GM23338 (cell line): ENCODE measurements at regions not wholly inside any gene's neighbourhood (a gene's known extent, or its start where the extent isn't known, plus 50 kb on each side); places are given as distances from the start of the nearest gene placed in this dataset.

ENCODE experiments used
- ATAC-seq: fragments of 200-7000 bp; cut with Tn5 transposase; 3 replicates; pipeline ENCODE4 v1.9.1; 2020
- DNase-seq: peaks from one replicate; pipeline ENCODE4 v3.0.0-alpha.2; 2015; ENCODE audit warnings: low spot score
- H2AFZ ChIP-seq: fragments of 200-600 bp; sonication (generic); 2 replicates; pipeline ENCODE4 v1.8.0; 2016; ENCODE audit warnings: antibody characterized with exemption, mild to moderate bottlenecking, moderate library complexity
- H3F3A ChIP-seq: fragments of 200-600 bp; sonication (generic); replicated peaks from 2 replicates; pipeline ENCODE4 v1.8.0; 2017; ENCODE audit warnings: antibody characterized with exemption, mixed run types, low read depth
- H3K27ac ChIP-seq: fragments of 200-600 bp; sonication (generic); 2 replicates; pipeline ENCODE4 v1.6.1; 2016; ENCODE audit warnings: low read depth
- H3K27me3 ChIP-seq: fragments of 200-600 bp; sonication (generic); 2 replicates; pipeline ENCODE4 v1.8.0; 2016; ENCODE audit warnings: mild to moderate bottlenecking, mixed run types, moderate library complexity; ENCODE audit not compliant: insufficient read depth
- H3K36me3 ChIP-seq: fragments of 200-600 bp; sonication (generic); 2 replicates; pipeline ENCODE4 v1.8.0; 2016; ENCODE audit warnings: mild to moderate bottlenecking; ENCODE audit not compliant: insufficient read depth
- H3K4me1 ChIP-seq: fragments of 200-600 bp; sonication (generic); 2 replicates; pipeline ENCODE4 v1.8.0; 2016; ENCODE audit warnings: mild to moderate bottlenecking, moderate library complexity; ENCODE audit not compliant: insufficient read depth
- H3K4me2 ChIP-seq: fragments of 200-600 bp; sonication (generic); 2 replicates; pipeline ENCODE4 v1.7.1; 2017; ENCODE audit warnings: mixed run types
- H3K4me3 ChIP-seq: fragments of 200-600 bp; sonication (generic); 2 replicates; pipeline ENCODE4 v1.6.1; 2016; ENCODE audit warnings: mixed run types
- H3K79me2 ChIP-seq: fragments of 200-600 bp; sonication (generic); replicated peaks from 2 replicates; pipeline ENCODE4 v1.8.0; 2017; ENCODE audit warnings: mild to moderate bottlenecking; ENCODE audit not compliant: insufficient read depth
- H3K9me2 ChIP-seq: fragments of 200-600 bp; sonication (generic); 2 replicates; pipeline ENCODE4 v1.8.0; 2017; ENCODE audit not compliant: insufficient read depth
- H4K20me1 ChIP-seq: fragments of 200-600 bp; sonication (generic); replicated peaks from 2 replicates; pipeline ENCODE4 v1.8.0; 2017; ENCODE audit warnings: mild to moderate bottlenecking; ENCODE audit not compliant: insufficient read depth
- H3K27ac Mint-ChIP-seq: 2 replicates; pipeline ENCODE4 v1.8.0; 2020; ENCODE audit warnings: inconsistent platforms, mild to moderate bottlenecking, moderate library complexity, mixed read lengths
- H3K27me3 Mint-ChIP-seq: 3 replicates; pipeline ENCODE4 v1.8.0; 2022; ENCODE audit warnings: low read depth, mild to moderate bottlenecking, moderate library complexity, mixed read lengths, inconsistent platforms; ENCODE audit not compliant: insufficient read depth, poor library complexity
- H3K36me3 Mint-ChIP-seq: 3 replicates; pipeline ENCODE4 v1.8.0; 2021; ENCODE audit warnings: low read depth, mild to moderate bottlenecking, inconsistent platforms, moderate library complexity, mixed read lengths
- H3K4me1 Mint-ChIP-seq: 3 replicates; pipeline ENCODE4 v1.8.0; 2020; ENCODE audit warnings: mild to moderate bottlenecking, inconsistent platforms, mixed read lengths
- H3K4me3 Mint-ChIP-seq: 3 replicates; pipeline ENCODE4 v1.8.0; 2021; ENCODE audit warnings: moderate library complexity, mild to moderate bottlenecking, inconsistent platforms, mixed read lengths
- H3K9me3 Mint-ChIP-seq: 3 replicates; pipeline ENCODE4 v1.8.0; 2020; ENCODE audit warnings: moderate library complexity, mild to moderate bottlenecking, inconsistent platforms, mixed read lengths
- CREB1 ChIP-seq: fragments of 250-450 bp; sonication (Bioruptor Pico); IDR thresholded peaks from 2 replicates; pipeline ENCODE4 v1.5.0; 2020; ENCODE audit warnings: low read depth, mild to moderate bottlenecking, moderate library complexity
- CTCF ChIP-seq, 2 experiments: fragments of 200-600 bp in 1 of 2; sonication (generic) in 1 of 2; conservative IDR thresholded peaks; 2 replicates each; pipeline versions ENCODE4 v1.5.1 to v1.6.1; 2016 to 2017; ENCODE audit warnings: antibody characterized with exemption in 2 of 2, low read depth in 2 of 2, mild to moderate bottlenecking in 2 of 2, moderate library complexity in 1 of 2
- ETS1 ChIP-seq: IDR thresholded peaks from 2 replicates; pipeline ENCODE4 v1.6.1; 2016; ENCODE audit warnings: antibody characterized with exemption
- EZH2 ChIP-seq: fragments of 200-600 bp; sonication (generic); IDR thresholded peaks from one replicate; pipeline ENCODE4 v1.8.0; 2017; ENCODE audit warnings: antibody characterized with exemption, mild to moderate bottlenecking, low read depth; ENCODE audit not compliant: unreplicated experiment
- EZH2phosphoT487 ChIP-seq: fragments of 200-600 bp; sonication (generic); IDR thresholded peaks from one replicate; pipeline ENCODE4 v1.8.1; 2018; ENCODE audit warnings: antibody characterized with exemption; ENCODE audit not compliant: unreplicated experiment
- JUNB ChIP-seq: IDR thresholded peaks from one replicate; pipeline ENCODE4 v1.6.1; 2016; ENCODE audit warnings: antibody characterized with exemption; ENCODE audit not compliant: unreplicated experiment
- STAT1 ChIP-seq: IDR thresholded peaks from one replicate; pipeline ENCODE4 v1.6.1; 2016; ENCODE audit warnings: antibody characterized with exemption; ENCODE audit not compliant: unreplicated experiment
- ZNF114 ChIP-seq: fragments of 250-450 bp; sonication (Bioruptor Pico); IDR thresholded peaks from 2 replicates; pipeline ENCODE4 v1.5.0; 2020; ENCODE audit warnings: mild to moderate bottlenecking, moderate library complexity
- ZNF331 ChIP-seq: fragments of 250-450 bp; sonication (Bioruptor Pico); IDR thresholded peaks from 2 replicates; pipeline ENCODE4 v1.5.0; 2020; ENCODE audit warnings: low read depth, mild to moderate bottlenecking, moderate library complexity
- TF ChIP-seq, protein P1 (sequence below): IDR thresholded peaks from one replicate; pipeline ENCODE4 v1.6.1; 2018; ENCODE audit warnings: antibody characterized with exemption; ENCODE audit not compliant: unreplicated experiment
- TF ChIP-seq, protein P2 (sequence below): fragments of 250-450 bp; sonication (Bioruptor Pico); IDR thresholded peaks from 2 replicates; pipeline ENCODE4 v1.5.0; 2020; ENCODE audit warnings: mild to moderate bottlenecking, moderate library complexity

GRCh38 chr7:109637428-109637990 is 1067.8 kb downstream of the DNAJB9 start (continued):
- TF ChIP-seq, protein P1, sequence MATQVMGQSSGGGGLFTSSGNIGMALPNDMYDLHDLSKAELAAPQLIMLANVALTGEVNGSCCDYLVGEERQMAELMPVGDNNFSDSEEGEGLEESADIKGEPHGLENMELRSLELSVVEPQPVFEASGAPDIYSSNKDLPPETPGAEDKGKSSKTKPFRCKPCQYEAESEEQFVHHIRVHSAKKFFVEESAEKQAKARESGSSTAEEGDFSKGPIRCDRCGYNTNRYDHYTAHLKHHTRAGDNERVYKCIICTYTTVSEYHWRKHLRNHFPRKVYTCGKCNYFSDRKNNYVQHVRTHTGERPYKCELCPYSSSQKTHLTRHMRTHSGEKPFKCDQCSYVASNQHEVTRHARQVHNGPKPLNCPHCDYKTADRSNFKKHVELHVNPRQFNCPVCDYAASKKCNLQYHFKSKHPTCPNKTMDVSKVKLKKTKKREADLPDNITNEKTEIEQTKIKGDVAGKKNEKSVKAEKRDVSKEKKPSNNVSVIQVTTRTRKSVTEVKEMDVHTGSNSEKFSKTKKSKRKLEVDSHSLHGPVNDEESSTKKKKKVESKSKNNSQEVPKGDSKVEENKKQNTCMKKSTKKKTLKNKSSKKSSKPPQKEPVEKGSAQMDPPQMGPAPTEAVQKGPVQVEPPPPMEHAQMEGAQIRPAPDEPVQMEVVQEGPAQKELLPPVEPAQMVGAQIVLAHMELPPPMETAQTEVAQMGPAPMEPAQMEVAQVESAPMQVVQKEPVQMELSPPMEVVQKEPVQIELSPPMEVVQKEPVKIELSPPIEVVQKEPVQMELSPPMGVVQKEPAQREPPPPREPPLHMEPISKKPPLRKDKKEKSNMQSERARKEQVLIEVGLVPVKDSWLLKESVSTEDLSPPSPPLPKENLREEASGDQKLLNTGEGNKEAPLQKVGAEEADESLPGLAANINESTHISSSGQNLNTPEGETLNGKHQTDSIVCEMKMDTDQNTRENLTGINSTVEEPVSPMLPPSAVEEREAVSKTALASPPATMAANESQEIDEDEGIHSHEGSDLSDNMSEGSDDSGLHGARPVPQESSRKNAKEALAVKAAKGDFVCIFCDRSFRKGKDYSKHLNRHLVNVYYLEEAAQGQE = no peak
- TF ChIP-seq ETS1 (no peak), JUNB (no peak), STAT1 (no peak), CREB1 (CRISPR knock-in tag) (no peak), ZNF114 (CRISPR knock-in tag) (no peak), CTCF (conservative IDR thresholded peaks at IDR 0.05; ENCODE audit: low read depth in 2 of 2) (no peak), EZH2phosphoT487 (no peak), ZNF331 (no peak), EZH2 (no peak)

- Mint-ChIP-seq H3K4me3 (no peak overlapping the region), H3K4me1 (peaks cover 11% of the 10 kb centered on the region), H3K27me3 (no peaks in the 10 kb centered on the region), H3K27ac (no peak overlapping the region), H3K36me3 (no peaks in the 10 kb centered on the region), H3K9me3 (no peaks in the 10 kb centered on the region; the same call in 2 of the 3 replicates)
- Histone ChIP-seq H3K4me1 (peaks cover 3% of the 10 kb centered on the region), H3K4me2 (no peak overlapping the region), H3K4me3 (no peak overlapping the region), H2AFZ (peak overlapping the region; percentile 57; the same call in 1 of the 2 replicates), H3K27me3 (no peaks in the 10 kb centered on the region), H4K20me1 (no peaks in the 10 kb centered on the region), H3K36me3 (no peaks in the 10 kb centered on the region; the same call in 1 of the 2 replicates), H3F3A (no peaks in the 10 kb centered on the region), H3K79me2 (no peaks in the 10 kb centered on the region), H3K27ac (no peak overlapping the region), H3K9me2 (peaks cover 10% of the 10 kb centered on the region)
- no peak for ATAC-seq
- DNase-seq = no peak
- no peak for TF ChIP-seq ZNF331
- TF ChIP-seq ETS1 = no peak
- no peak for TF ChIP-seq EZH2
- TF ChIP-seq STAT1 = no peak
- TF ChIP-seq, protein P2, sequence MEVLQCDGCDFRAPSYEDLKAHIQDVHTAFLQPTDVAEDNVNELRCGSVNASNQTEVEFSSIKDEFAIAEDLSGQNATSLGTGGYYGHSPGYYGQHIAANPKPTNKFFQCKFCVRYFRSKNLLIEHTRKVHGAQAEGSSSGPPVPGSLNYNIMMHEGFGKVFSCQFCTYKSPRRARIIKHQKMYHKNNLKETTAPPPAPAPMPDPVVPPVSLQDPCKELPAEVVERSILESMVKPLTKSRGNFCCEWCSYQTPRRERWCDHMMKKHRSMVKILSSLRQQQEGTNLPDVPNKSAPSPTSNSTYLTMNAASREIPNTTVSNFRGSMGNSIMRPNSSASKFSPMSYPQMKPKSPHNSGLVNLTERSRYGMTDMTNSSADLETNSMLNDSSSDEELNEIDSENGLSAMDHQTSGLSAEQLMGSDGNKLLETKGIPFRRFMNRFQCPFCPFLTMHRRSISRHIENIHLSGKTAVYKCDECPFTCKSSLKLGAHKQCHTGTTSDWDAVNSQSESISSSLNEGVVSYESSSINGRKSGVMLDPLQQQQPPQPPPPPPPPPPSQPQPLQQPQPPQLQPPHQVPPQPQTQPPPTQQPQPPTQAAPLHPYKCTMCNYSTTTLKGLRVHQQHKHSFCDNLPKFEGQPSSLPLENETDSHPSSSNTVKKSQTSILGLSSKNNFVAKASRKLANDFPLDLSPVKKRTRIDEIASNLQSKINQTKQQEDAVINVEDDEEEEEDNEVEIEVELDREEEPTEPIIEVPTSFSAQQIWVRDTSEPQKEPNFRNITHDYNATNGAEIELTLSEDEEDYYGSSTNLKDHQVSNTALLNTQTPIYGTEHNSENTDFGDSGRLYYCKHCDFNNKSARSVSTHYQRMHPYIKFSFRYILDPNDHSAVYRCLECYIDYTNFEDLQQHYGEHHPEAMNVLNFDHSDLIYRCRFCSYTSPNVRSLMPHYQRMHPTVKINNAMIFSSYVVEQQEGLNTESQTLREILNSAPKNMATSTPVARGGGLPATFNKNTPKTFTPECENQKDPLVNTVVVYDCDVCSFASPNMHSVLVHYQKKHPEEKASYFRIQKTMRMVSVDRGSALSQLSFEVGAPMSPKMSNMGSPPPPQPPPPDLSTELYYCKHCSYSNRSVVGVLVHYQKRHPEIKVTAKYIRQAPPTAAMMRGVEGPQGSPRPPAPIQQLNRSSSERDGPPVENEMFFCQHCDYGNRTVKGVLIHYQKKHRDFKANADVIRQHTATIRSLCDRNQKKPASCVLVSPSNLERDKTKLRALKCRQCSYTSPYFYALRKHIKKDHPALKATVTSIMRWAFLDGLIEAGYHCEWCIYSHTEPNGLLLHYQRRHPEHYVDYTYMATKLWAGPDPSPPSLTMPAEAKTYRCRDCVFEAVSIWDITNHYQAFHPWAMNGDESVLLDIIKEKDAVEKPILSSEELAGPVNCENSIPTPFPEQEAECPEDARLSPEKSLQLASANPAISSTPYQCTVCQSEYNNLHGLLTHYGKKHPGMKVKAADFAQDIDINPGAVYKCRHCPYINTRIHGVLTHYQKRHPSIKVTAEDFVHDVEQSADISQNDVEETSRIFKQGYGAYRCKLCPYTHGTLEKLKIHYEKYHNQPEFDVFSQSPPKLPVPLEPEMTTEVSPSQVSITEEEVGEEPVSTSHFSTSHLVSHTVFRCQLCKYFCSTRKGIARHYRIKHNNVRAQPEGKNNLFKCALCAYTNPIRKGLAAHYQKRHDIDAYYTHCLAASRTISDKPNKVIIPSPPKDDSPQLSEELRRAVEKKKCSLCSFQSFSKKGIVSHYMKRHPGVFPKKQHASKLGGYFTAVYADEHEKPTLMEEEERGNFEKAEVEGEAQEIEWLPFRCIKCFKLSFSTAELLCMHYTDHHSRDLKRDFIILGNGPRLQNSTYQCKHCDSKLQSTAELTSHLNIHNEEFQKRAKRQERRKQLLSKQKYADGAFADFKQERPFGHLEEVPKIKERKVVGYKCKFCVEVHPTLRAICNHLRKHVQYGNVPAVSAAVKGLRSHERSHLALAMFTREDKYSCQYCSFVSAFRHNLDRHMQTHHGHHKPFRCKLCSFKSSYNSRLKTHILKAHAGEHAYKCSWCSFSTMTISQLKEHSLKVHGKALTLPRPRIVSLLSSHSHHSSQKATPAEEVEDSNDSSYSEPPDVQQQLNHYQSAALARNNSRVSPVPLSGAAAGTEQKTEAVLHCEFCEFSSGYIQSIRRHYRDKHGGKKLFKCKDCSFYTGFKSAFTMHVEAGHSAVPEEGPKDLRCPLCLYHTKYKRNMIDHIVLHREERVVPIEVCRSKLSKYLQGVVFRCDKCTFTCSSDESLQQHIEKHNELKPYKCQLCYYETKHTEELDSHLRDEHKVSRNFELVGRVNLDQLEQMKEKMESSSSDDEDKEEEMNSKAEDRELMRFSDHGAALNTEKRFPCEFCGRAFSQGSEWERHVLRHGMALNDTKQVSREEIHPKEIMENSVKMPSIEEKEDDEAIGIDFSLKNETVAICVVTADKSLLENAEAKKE = no peak
- no peak for TF ChIP-seq ZNF114 (CRISPR knock-in tag)
These were observed 1068.6 kb downstream of the DNAJB9 start for GRCh38 chr7:109638321-109638720.
